Kidney (tissue), 13 donors: ENCODE measurements at regions not wholly inside any gene's neighbourhood (a gene's known extent, or its start where the extent isn't known, plus 50 kb on each side); places are given as distances from the start of the nearest gene placed in this dataset.
A peak's percentile ranks its signal among the peaks of the same experiment; 100 is the strongest.

Experiments used
- DNase-seq, 5 donors: peaks; one replicate each; pipeline ENCODE4 v3.0.0-alpha.2; 2013 to 2020
- FAIRE-seq: peaks from 2 replicates; lab custom pipeline; 2012; peaks lifted over from hg19 to GRCh38; lab: Jason Lieb, UNC
- H3K27ac ChIP-seq, 2 donors: one replicate each; pipeline ENCODE4 v1.7.0; 2013; ENCODE audit warnings: low read depth in 2 of 2, low read length in 2 of 2, inconsistent platforms in 1 of 2
- H3K27me3 ChIP-seq: one replicate; pipeline ENCODE4 v1.7.1; 2013; ENCODE audit warnings: low read length, inconsistent platforms; ENCODE audit not compliant: control insufficient read depth, insufficient read depth
- H3K36me3 ChIP-seq, 3 donors: one replicate each; pipeline versions ENCODE4 v1.7.0 to v1.7.1; 2013; ENCODE audit warnings: low read length in 3 of 3, control low read depth in 1 of 3, inconsistent platforms in 1 of 3; ENCODE audit not compliant: insufficient read depth in 3 of 3, control insufficient read depth in 2 of 3
- H3K4me1 ChIP-seq, 3 donors: one replicate each; pipeline versions ENCODE4 v1.7.0 to v1.7.1; 2013; ENCODE audit warnings: low read length in 3 of 3, inconsistent platforms in 1 of 3, low read depth in 1 of 3; ENCODE audit not compliant: control insufficient read depth in 2 of 3, insufficient read depth in 2 of 3
- H3K4me3 ChIP-seq, 3 donors: one replicate each; pipeline versions ENCODE4 v1.7.0 to v1.8.1; 2013; ENCODE audit warnings: low read length in 3 of 3, control low read depth in 1 of 3, inconsistent platforms in 1 of 3
- H3K9ac ChIP-seq, 3 donors: one replicate each; pipeline versions ENCODE4 v1.7.0 to v1.7.1; 2013; ENCODE audit warnings: low read length in 3 of 3, control low read depth in 1 of 3, inconsistent platforms in 1 of 3
- H3K9me3 ChIP-seq, 3 donors: one replicate each; pipeline versions ENCODE4 v1.7.0 to v1.7.1; 2013; ENCODE audit warnings: low read length in 3 of 3, control low read depth in 1 of 3, inconsistent platforms in 1 of 3; ENCODE audit not compliant: control insufficient read depth in 2 of 3, insufficient read depth in 1 of 3
- CTCF ChIP-seq: IDR thresholded peaks from 3 replicates; pipeline ENCODE4 v1.5.1; 2012; ENCODE audit warnings: mild to moderate bottlenecking, moderate library complexity, borderline replicate concordance; ENCODE audit not compliant: insufficient read depth; ENCODE audit errors: extremely low read depth
- intact Hi-C: fragments of 100-400 bp; cut with DNase I; formaldehyde crosslinking; loops from one replicate; pipeline ENCODE4 v1.11.1; 2022
- donor health status: control.
- donor health status: control.
- donor health status: control.
- donor health status: control.
- donor health status: control.
- donor health status: DM: yes; HTN: yes; CAD: no.
- donor health status: Normal renal cell carcinoma (clear cell type).

GRCh38 chr2:217090024-217090473 is 230.2 kb upstream of the TNP1 start:
- H3K9ac ChIP-seq, result no peak overlapping the region
- FAIRE-seq (no peak), DNase-seq (peak in 2 of 5 donors; percentile 34 to 54)
- no peaks in the 10 kb centered on the region for H3K36me3 ChIP-seq
- H3K27me3 ChIP-seq, result no peaks in the 10 kb centered on the region
- intact Hi-C loops, result no loop called here
- no peak for TF ChIP-seq CTCF
- H3K4me3 ChIP-seq, result peak overlapping the region in 1 of 3 donors; percentile 22
- H3K4me1 ChIP-seq, result no peaks in the 10 kb centered on the region
- no peak overlapping the region for H3K27ac ChIP-seq
- no peaks in the 10 kb centered on the region for H3K9me3 ChIP-seq

- H3K4me3 ChIP-seq, result no peak overlapping the region
- H3K27me3 ChIP-seq, result no peaks in the 10 kb centered on the region
- no peak for FAIRE-seq
Measured at GRCh38 chr2:217086718-217087117, 226.9 kb upstream of the TNP1 start.

GRCh38 chr2:217086038-217086522 is 226.2 kb upstream of the TNP1 start:
- TF ChIP-seq CTCF, result no peak
- intact Hi-C loops, result no loop called here
- Histone ChIP-seq H3K4me3 (no peak overlapping the region), H3K4me1 (no peaks in the 10 kb centered on the region), H3K9me3 (no peaks in the 10 kb centered on the region), H3K36me3 (no peaks in the 10 kb centered on the region), H3K27ac (no peak overlapping the region), H3K27me3 (no peaks in the 10 kb centered on the region), H3K9ac (no peak overlapping the region)
- FAIRE-seq, result no peak
- DNase-seq, result no peak

More at GRCh38 chr2:217086718-217087117, 226.9 kb upstream of the TNP1 start:
- no peak for TF ChIP-seq CTCF
- DNase-seq, result no peak
- no peaks in the 10 kb centered on the region for H3K36me3 ChIP-seq
- H3K9ac ChIP-seq, result no peak overlapping the region
- no peaks in the 10 kb centered on the region for H3K9me3 ChIP-seq
- no peak overlapping the region for H3K27ac ChIP-seq
- intact Hi-C loops, result no loop called here
- H3K4me1 ChIP-seq, result no peaks in the 10 kb centered on the region

GRCh38 chr2:217085543-217085942 is 225.7 kb upstream of the TNP1 start:
- Histone ChIP-seq H3K9ac (no peak overlapping the region), H3K9me3 (no peaks in the 10 kb centered on the region), H3K27ac (no peak overlapping the region), H3K27me3 (no peaks in the 10 kb centered on the region), H3K36me3 (no peaks in the 10 kb centered on the region), H3K4me1 (no peaks in the 10 kb centered on the region), H3K4me3 (no peak overlapping the region)
- FAIRE-seq (no peak), DNase-seq (no peak)
- intact Hi-C loops, result no loop called here
- no peak for TF ChIP-seq CTCF
